Fibroblast of the conjunctiva (primary cell): ENCODE measurements at regions not wholly inside any gene's neighbourhood (a gene's known extent, or its start where the extent isn't known, plus 50 kb on each side); places are given as distances from the start of the nearest gene placed in this dataset.

Experiments used
- DNase-seq: peaks from one replicate; pipeline ENCODE4 v3.0.0-alpha.2; 2010; ENCODE audit warnings: low read depth

GRCh38 chr7:136665878-136666509 is 202.5 kb upstream of the CHRM2 start:
- no peak for DNase-seq

DNA sequence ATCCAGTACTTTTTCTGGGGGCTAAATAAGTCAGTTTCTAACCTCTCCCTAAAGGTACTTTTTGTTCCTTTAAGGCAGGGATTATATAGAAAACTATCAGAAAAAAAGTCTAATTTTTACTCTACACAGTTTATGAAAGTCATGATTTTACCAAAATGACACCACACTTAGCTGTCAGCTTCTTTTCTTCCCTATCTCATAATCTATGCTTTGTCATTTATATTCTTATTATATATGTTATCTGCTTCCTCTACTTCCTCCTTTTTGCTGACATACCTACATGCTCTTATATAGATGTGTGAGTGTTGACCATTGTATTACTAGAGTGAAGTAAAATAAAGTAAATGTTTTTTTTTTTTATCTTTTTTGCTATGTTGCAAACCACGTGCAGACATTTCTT is 203.9 kb upstream of the CHRM2 start:
- no peak for DNase-seq

DNA sequence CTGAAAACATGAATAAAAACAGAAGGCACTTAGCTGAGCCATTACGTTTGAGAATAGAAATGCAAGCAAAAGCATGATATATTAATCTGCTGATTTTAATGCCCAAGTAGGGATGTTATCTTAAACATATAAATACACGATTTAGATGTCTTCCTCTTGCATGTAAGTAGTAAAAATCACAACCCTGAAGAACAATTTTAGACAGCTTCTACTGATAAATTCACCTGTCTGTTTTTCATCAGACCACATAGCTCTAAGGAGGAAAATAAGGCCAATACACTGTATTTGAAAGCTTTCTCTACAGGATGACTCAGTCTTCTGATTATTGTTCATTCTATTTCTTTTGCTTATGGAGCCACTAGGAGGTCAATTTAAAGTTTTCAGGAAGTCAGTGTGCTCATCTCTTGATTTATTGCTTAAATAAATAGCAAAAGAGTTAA is 210.9 kb upstream of the CHRM2 start:
- no peak for DNase-seq

GRCh38 chr7:136656516-136656915 is 211.9 kb upstream of the CHRM2 start:
- no peak for DNase-seq

DNA sequence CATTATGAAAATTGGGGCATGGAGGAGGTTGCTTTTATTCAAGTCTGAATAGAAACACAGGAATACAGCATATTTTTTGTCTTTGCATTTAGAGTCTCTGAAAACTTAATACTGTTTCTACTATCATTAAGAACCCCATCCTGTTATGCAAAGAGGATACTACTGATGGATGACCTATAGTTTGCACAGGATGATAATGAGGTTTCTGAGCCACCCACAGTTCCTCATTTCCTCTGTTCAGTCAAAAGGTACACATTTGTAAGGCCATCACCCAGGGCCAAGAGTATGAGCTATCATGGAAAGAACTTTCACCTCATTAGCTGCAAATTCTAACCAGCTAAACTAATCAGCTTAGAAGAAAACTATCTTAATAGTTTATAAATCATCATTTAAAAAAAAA is 213.0 kb upstream of the CHRM2 start:
- DNase-seq, result no peak

DNA sequence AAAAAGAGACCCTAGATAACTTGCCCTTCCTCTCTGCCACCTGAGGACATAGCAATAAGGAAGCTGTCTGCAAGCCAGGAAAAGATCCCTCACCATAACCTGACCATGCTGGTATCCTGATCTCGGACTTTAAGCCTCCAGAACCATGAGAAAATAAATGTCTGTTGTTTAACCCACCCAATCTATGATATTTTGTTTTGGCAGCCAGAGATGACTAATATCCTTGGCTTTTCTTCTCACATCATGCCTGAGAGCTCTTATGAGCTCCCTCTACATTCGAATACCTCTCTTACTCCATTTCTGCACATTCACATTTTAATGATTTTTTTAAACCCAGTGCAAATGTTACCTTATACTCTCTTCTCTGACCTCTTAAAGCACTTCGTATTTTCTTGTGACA is 214.0 kb upstream of the CHRM2 start:
- DNase-seq, result no peak

DNA sequence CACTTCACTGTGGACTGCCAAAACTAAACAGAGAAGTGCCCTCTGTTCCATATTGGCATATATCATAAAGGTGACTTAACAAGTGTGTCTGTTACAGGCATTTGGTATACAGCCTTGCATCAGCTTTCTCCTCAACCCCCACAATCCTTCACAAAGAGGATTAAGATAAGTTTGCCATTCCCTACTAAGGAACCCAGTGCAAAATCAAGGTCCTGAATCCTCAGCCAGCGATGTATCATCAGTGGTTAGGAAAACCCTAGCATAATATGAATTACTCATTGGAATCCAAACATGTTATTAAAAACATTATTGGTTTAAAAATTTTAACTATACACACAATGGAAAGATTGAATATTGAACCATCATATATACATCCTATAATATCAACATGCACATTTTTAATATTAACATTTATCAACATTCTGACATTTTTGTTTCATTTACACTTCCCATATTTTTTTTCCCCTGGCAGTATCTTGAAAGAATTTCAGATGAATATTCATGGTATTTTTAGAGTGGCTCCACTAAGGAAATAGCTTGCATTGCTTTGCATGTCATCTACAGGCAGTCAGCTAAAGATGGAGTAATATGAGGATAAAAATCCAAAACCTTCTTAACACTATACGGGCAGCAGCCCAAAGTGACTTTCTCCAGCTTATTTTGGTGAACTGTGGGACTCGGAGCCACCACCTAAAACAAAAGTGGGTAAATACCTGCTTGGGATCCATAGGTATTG is 215.6 kb upstream of the CHRM2 start:
- DNase-seq, result no peak

DNA sequence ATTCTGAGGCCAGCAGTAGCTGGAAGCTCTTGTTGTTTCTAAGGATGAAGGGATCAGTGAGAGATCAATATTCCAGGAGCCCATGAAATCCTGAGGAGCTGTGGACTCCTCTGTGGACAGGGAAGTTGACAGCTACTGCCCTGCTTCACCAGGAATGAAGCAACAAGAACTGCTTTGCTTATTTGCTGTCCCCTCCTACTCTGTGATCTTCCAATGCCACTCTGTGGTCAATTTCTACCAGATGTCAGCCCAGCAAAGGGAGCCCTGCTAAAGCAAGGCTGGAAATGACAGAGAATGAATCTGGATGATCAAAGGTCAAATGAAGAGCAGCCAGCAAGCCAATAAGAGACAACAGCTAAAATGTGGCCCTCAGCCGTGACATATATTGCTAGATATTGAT is 227.5 kb upstream of the CHRM2 start:
- no peak for DNase-seq

- DNase-seq, result no peak
These were observed 230.6 kb upstream of the CHRM2 start for GRCh38 chr7:136637813-136638212.

DNA sequence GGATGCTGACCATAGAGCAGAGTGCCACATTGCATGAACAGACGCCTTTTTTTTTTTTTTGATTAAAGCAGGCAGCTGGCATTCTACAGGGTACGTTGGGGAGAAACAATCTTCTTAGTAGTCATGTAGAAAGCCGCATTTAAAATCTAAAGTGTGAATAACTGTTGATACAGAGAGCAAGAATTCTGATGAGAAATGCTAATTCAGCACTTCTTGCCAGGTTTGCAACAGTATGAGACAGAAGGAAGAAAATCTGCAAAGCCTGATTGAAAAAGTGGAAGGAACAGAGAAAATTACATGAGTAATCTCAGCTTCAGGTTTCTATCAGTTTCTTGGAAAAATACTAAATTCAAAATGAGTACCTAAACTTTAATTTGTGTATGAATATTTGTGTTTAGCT is 232.7 kb upstream of the CHRM2 start:
- DNase-seq, result no peak

GRCh38 chr7:136618818-136619217 is 249.6 kb upstream of the CHRM2 start:
- no peak for DNase-seq

DNA sequence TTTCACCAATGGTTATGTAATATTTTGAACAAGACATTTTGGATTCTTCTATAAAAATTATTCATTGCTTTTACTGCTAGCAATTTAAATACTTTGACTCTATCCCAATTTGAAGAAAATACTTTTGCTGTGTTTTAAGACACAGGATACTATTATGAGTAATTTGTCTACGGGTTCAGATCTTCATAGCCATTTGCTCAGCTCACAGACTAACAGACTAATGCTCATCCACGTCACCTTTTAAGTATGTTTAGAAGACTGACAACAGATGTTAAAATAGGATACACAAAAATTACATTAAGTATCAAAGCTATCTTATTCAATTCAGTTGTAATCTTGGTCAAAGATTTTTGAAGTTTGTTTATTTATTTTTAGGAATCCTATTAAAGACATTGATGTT is 251.3 kb upstream of the CHRM2 start:
- DNase-seq, result no peak

- DNase-seq, result no peak
These were observed 262.7 kb upstream of the CHRM2 start for GRCh38 chr7:136605532-136606329.

GRCh38 chr7:136601772-136602171 is 266.7 kb upstream of the CHRM2 start:
- DNase-seq, result no peak

- DNase-seq, result no peak
These were observed 268.0 kb upstream of the CHRM2 start for GRCh38 chr7:136600475-136600874.

DNA sequence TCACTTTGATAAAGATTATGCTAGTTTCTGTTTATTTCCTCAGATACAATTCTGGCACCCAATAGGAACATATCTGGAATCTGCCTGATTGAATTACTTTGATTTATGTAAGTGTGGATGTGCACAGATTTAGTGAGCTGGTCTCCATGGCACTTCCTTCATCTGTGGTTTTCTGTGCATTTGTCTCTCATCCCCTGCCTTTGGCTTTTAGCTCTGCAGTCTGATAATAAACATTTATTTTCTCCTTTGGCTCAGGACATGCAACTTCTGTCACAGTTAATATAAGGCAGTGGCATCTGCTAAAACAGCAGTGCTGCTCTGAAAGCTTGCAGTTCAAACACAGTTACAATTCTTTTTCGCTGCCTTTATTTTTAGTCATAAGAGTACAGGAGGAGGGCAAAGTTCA is 273.7 kb upstream of the CHRM2 start:
- DNase-seq, result no peak

GRCh38 chr7:136588216-136588615 is 280.2 kb upstream of the CHRM2 start:
- DNase-seq, result no peak

- no peak for DNase-seq
These were observed 282.3 kb upstream of the CHRM2 start for GRCh38 chr7:136585954-136586670.

DNA sequence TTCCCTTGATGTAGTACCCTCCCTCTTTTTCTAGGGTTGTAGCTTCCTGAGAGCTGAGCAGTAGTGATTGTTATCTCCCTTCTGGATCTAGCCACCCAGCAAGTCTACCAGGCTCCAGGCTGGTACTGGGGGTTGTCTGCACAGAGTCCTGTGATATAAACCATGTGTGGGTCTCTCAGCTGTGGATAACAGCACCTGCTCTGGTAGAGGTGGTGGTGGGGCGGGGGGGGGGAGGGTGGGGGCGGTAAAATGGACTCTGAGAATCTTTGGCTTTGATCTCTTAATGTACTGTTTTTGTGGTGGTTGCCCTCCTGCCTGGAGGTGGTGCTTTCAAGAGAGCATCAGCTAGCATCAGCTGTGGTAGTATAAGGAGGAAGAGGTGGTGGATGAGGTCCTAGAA is 302.0 kb upstream of the CHRM2 start:
- DNase-seq, result no peak

- DNase-seq, result no peak
These were observed 312.5 kb upstream of the CHRM2 start for GRCh38 chr7:136555933-136556332.

DNA sequence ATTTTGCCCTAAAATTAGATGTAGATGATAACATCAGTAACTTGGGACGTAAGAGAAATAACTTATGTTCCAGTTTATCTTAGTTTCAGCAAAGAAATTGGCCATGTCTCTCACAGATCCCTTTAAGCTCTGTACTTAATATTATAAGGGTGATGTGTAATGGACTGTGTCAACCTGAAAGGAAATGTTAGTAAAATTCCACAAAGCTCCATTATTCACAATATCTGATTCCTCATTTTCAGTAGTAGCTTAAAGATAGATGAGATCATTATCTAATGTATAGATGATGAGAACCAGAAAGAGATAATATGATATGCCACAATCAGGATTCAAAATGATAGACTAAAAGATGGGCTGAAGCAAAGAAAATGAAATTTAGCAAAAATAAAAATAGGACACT is 316.8 kb upstream of the CHRM2 start:
- no peak for DNase-seq

DNA sequence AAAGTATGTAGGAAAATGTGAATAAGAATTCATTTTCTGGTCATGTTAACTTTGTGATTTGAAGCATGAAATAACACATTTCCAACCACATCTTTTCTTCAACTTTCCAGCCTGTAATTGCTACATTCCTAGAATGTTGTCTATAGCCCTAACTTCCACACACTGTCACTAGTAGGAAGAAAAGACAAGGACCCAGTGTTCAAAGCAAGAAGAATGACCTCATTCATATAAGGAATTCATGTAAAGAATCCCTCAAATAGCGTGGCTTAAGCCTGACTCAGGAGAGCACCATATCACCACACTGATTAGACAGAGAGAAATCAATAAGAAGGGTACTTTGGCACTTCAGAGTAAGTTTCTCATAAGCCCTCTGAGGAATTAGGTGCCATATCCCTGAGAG is 318.7 kb upstream of the CHRM2 start:
- no peak for DNase-seq

DNA sequence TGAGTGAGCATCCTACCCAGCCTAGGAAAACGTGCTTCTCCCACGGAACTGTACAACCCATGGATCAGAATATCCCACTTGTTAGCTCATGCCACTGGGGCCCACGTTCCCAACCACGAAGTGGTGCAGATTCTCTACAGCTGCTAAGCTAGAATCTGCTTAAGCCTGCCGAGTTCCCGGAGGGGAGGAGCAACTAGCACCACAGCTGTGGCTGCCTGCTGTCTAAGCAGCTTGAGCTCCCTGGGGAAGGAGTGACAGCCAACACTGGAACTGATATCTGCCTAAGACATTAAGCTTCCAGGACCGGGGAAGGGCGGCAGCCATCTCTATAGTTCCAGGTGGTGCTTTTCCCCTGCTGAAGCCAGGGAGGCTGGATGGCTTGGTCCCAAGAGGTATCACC is 334.7 kb upstream of the CHRM2 start:
- no peak for DNase-seq
